K562 (cell line): ENCODE measurements at regions not wholly inside any gene's neighbourhood (a gene's known extent, or its start where the extent isn't known, plus 50 kb on each side); places are given as distances from the start of the nearest gene placed in this dataset.

ENCODE experiments used
- ATAC-seq: fragments of 200-7000 bp; cut with Tn5 transposase; 3 replicates; pipeline ENCODE4 v1.9.1; 2020; ENCODE audit warnings: moderate library complexity
- BruUV-seq: library from RNA; stranded (reverse); fragments of 400-500 nt; replicated peaks from 2 replicates; lab custom pipeline; 2021; lab: Mats Ljungman, UMichigan
- CTCF ChIA-PET: fragments of 300-600 bp; formaldehyde crosslinking; extraction: SDS; loops from one replicate; lab custom pipeline; 2021; ENCODE audit warnings: low intra/inter-chr PET ratio; lab: Yijun Ruan, JAX
- POLR2A ChIA-PET: fragments of 300-600, 350-650 bp; sonication (Branson Sonifier 250); formaldehyde crosslinking; extraction: SDS; loops from one replicate; lab custom pipeline; 2021; ENCODE audit warnings: antibody characterized with exemption, inconsistent platforms; lab: Yijun Ruan, JAX
- DNase-seq, 4 experiments: peaks; one replicate each; pipeline versions ENCODE4 v3.0.0 to v3.0.0-alpha.2; 2011 to 2018; ENCODE audit warnings: low spot score in 3 of 4, mixed read lengths in 3 of 4; ENCODE audit errors: extremely low read depth in 1 of 4
- FAIRE-seq: peaks from 2 replicates; lab custom pipeline; 2011; peaks lifted over from hg19 to GRCh38; lab: Jason Lieb, UNC
- H2AFZ ChIP-seq: 2 replicates; pipeline ENCODE4 v1.6.0; 2011; ENCODE audit warnings: low read depth, low read length, control low read depth, inconsistent platforms
- H3K27ac ChIP-seq: fragments of 200-600 bp; 3 replicates; pipeline ENCODE4 v1.8.0; 2011; ENCODE audit warnings: low read depth, mild to moderate bottlenecking, control low read depth, inconsistent platforms, low read length, moderate library complexity, mixed read lengths; ENCODE audit errors: extremely low read depth
- H3K27me3 ChIP-seq, 2 experiments: fragments of 300-600 bp in 1 of 2; 2 replicates in 1 of 2; 3 replicates in 1 of 2; pipeline versions ENCODE4 v1.6.0 to v1.8.0; 2011; ENCODE audit warnings: inconsistent platforms in 2 of 2, low read length in 2 of 2, mild to moderate bottlenecking in 1 of 2, mixed read lengths in 1 of 2, moderate library complexity in 1 of 2; ENCODE audit not compliant: control insufficient read depth in 2 of 2, insufficient read depth in 2 of 2
- H3K36me3 ChIP-seq: fragments of 300-600 bp; 3 replicates; pipeline ENCODE4 v1.8.0; 2011; ENCODE audit warnings: mild to moderate bottlenecking, low read length, inconsistent platforms; ENCODE audit not compliant: control insufficient read depth, insufficient read depth
- H3K4me1 ChIP-seq, 2 experiments: fragments of 200-600 bp in 1 of 2; replicated peaks in 1 of 2; 2 replicates in 1 of 2; 3 replicates in 1 of 2; pipeline versions ENCODE4 v1.5.1 to v1.8.0; 2011; ENCODE audit warnings: inconsistent platforms in 2 of 2, low read length in 2 of 2, mild to moderate bottlenecking in 1 of 2, mixed read lengths in 1 of 2, moderate library complexity in 1 of 2; ENCODE audit not compliant: control insufficient read depth in 2 of 2, insufficient read depth in 2 of 2
- H3K4me2 ChIP-seq: 2 replicates; pipeline ENCODE4 v1.6.1; 2011; ENCODE audit warnings: low read length, control low read depth, inconsistent platforms, mixed read lengths; ENCODE audit not compliant: insufficient read depth
- H3K4me3 ChIP-seq: fragments of 200-600 bp; sonication (generic), shearing (Covaris generic); 2 replicates; pipeline ENCODE4 v1.5.1; 2016; ENCODE audit warnings: control low read depth, inconsistent platforms
- H3K79me2 ChIP-seq: fragments of 200-600 bp; 3 replicates; pipeline ENCODE4 v1.8.0; 2011; ENCODE audit warnings: low read length, inconsistent platforms; ENCODE audit not compliant: control insufficient read depth, insufficient read depth
- H3K9ac ChIP-seq, 2 experiments: 2 replicates each; pipeline versions ENCODE4 v1.6.0 to v1.6.1; 2011; ENCODE audit warnings: low read depth in 2 of 2, low read length in 2 of 2, control low read depth in 1 of 2, inconsistent platforms in 1 of 2, mild to moderate bottlenecking in 1 of 2, mixed read lengths in 1 of 2; ENCODE audit not compliant: insufficient read depth in 1 of 2
- H3K9me1 ChIP-seq: one replicate; pipeline ENCODE4 v1.6.0; 2011; ENCODE audit warnings: inconsistent platforms, mild to moderate bottlenecking, low read length, moderate library complexity; ENCODE audit not compliant: control insufficient read depth, insufficient read depth
- H3K9me3 ChIP-seq: replicated peaks from 2 replicates; pipeline ENCODE4 v1.5.1; 2011; ENCODE audit warnings: low read depth, low read length, inconsistent platforms; ENCODE audit not compliant: control insufficient read depth, insufficient read depth
- H4K20me1 ChIP-seq: replicated peaks from 2 replicates; pipeline ENCODE4 v1.6.1; 2011; ENCODE audit warnings: low read length, inconsistent platforms, mixed read lengths; ENCODE audit not compliant: control insufficient read depth, insufficient read depth
- CGGBP1 ChIP-seq: fragments of 250-450 bp; sonication (Bioruptor Pico); IDR thresholded peaks from 2 replicates; pipeline ENCODE4 v1.9.0; 2021; ENCODE audit warnings: mild to moderate bottlenecking
- CREB3 ChIP-seq: fragments of 450-650 bp; conservative IDR thresholded peaks from 2 replicates; pipeline ENCODE4 v1.6.1; 2016; ENCODE audit warnings: missing genetic modification characterization, low read depth, mild to moderate bottlenecking, missing compliant biosample characterization, moderate library complexity
- E4F1 ChIP-seq: fragments of 250-450 bp; sonication (Bioruptor Pico); IDR thresholded peaks from 2 replicates; pipeline ENCODE4 v1.5.0; 2021; ENCODE audit warnings: mild to moderate bottlenecking, borderline replicate concordance
- ELF2 ChIP-seq: fragments of 250-450 bp; sonication (Bioruptor Pico); IDR thresholded peaks from 2 replicates; pipeline ENCODE4 v1.5.0; 2021; ENCODE audit warnings: mild to moderate bottlenecking
- ETS2 ChIP-seq: IDR thresholded peaks from 2 replicates; pipeline ENCODE4 v1.6.1; 2016; ENCODE audit warnings: borderline replicate concordance, missing genetic modification characterization, mild to moderate bottlenecking, moderate library complexity, missing compliant biosample characterization; ENCODE audit not compliant: poor library complexity, severe bottlenecking
- GATA2 ChIP-seq: sonication (generic); formaldehyde crosslinking; IDR thresholded peaks from 2 replicates; pipeline ENCODE4 v1.4.0; 2020; ENCODE audit warnings: mild to moderate bottlenecking, missing genetic modification reagents
- IRF1 ChIP-seq: sonication (generic); formaldehyde crosslinking; IDR thresholded peaks from 2 replicates; pipeline ENCODE4 v1.8.0; 2022; ENCODE audit warnings: missing genetic modification reagents, mild to moderate bottlenecking, borderline replicate concordance
- ZNF512 ChIP-seq: IDR thresholded peaks from 2 replicates; pipeline ENCODE4 v1.6.1; 2016; ENCODE audit warnings: missing genetic modification characterization, missing compliant biosample characterization
- ZNF518B ChIP-seq: fragments of 250-450 bp; sonication (Bioruptor Pico); IDR thresholded peaks from 2 replicates; pipeline ENCODE4 v1.5.0; 2021; ENCODE audit warnings: mild to moderate bottlenecking, moderate library complexity
- ZNF707 ChIP-seq: fragments of 250-450 bp; sonication (Bioruptor Pico); conservative IDR thresholded peaks from 2 replicates; pipeline ENCODE4 v1.8.0; 2022; ENCODE audit warnings: inconsistent platforms, mild to moderate bottlenecking, moderate library complexity
- ZNF764 ChIP-seq: fragments of 250-450 bp; sonication (Bioruptor Pico); IDR thresholded peaks from 2 replicates; pipeline ENCODE4 v1.4.0; 2020; ENCODE audit warnings: low read depth, mild to moderate bottlenecking, moderate library complexity
- WGBS: fragments of 100-300 bp; shearing (Covaris generic); methylation state at CpG from one replicate; pipeline ENCODE4 v1.1.6; 2016; ENCODE audit warnings: low coverage, mixed read lengths; ENCODE audit not compliant: insufficient coverage; ENCODE audit errors: missing lambda C conversion rate; 5-methylcytosine and 5-hydroxymethylcytosine counted together
- in situ Hi-C: fragments of 300-500 bp; cut with MboI; formaldehyde crosslinking; loops from 4 replicates; pipeline ENCODE4 v1.15.0; 2018; ENCODE audit warnings: inconsistent platforms, mixed read lengths
- intact Hi-C: fragments of 100-400 bp; cut with micrococcal nuclease; formaldehyde crosslinking; loops from 2 replicates; pipeline ENCODE4 v1.14.2; 2022

GRCh38 chr2:147619808-147620207, 225.0 kb upstream of the ACVR2A start:
- DNase-seq: no peak
- H3K4me3 ChIP-seq: no peak overlapping the region
- FAIRE-seq: no peak
- no peaks in the 10 kb centered on the region for H4K20me1 ChIP-seq
- H3K9me1 ChIP-seq: no peaks in the 10 kb centered on the region
- 0% methylated on average over 4 of the region's 4 CpGs for WGBS
- no peak overlapping the region for H3K9ac ChIP-seq
- H3K4me1 ChIP-seq: no peaks in the 10 kb centered on the region
- POLR2A ChIA-PET: interaction anchor here (0.5 kb wide), 1 partner anchor 933 kb away, joined by 3 read pairs; no protein-coding TSS in a partner anchor
- no peak overlapping the region for H2AFZ ChIP-seq
- in situ Hi-C loops: no loop called here
- H3K27ac ChIP-seq: no peak overlapping the region
- no peaks in the 10 kb centered on the region for H3K36me3 ChIP-seq
- H3K79me2 ChIP-seq: no peaks in the 10 kb centered on the region
- no peaks in the 10 kb centered on the region for H3K27me3 ChIP-seq
- CTCF ChIA-PET: no interaction called here
- intact Hi-C loops: no loop called here
- ATAC-seq: no peak
- no TSS peak for BruUV-seq
- no peak overlapping the region for H3K4me2 ChIP-seq
- H3K9me3 ChIP-seq: no peaks in the 10 kb centered on the region
- no peak for TF ChIP-seq CGGBP1 (CRISPR knock-in tag)
- no peak for TF ChIP-seq GATA2 (CRISPR knock-in tag)
- TF ChIP-seq ZNF764 (CRISPR knock-in tag): no peak
- TF ChIP-seq ZNF518B (CRISPR knock-in tag): no peak
- TF ChIP-seq CREB3 (tag): no peak
- TF ChIP-seq ZNF512 (tag): no peak
- TF ChIP-seq IRF1 (CRISPR knock-in tag): no peak
- no peak for TF ChIP-seq ETS2 (tag)
- TF ChIP-seq ZNF707: no peak
- no peak for TF ChIP-seq E4F1 (CRISPR knock-in tag)
- no peak for TF ChIP-seq ELF2 (CRISPR knock-in tag)
